ENCODE measurements at regions not wholly inside any gene's neighbourhood (a gene's known extent, or its start where the extent isn't known, plus 50 kb on each side); places are given as distances from the start of the nearest gene placed in this dataset.
A peak's percentile ranks its signal among the peaks of the same experiment; 100 is the strongest.
"Not testable (repeated sequence)": the region's sequence is repeated elsewhere in the genome, so short reads cannot be mapped to it uniquely, and the experiment has no call there.

DNA sequence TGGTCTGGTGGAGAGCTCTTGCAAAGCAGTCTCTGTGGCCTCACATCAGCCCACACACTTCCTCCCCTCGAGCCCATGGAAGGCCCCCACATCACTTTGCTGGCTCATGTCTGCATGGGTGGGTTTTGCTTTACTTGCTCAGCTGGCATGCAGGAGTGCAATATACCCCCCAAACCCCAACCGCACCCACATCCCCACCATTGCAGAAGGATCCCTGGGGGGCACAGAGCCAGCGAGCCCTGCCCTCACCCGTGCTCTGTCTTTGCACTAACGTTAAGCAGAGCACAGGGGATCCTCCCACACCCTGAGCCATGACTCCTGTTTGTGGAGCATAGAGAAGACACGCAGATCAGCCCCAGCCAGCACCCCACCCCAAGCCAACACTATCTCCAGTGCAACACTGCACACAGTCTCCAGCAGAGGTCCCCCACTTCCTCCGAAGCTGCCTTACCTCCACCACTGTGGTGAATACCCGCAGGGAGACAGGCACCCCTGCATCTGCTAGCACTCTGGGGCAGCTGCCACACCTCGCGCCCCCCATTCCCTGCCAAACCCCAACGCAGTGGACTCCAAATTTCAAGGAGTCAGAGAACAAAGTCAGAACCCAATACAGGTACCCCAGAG lies 177.8 kb upstream of the RGPD4 start:
- DNase-seq, result no peak

DNA sequence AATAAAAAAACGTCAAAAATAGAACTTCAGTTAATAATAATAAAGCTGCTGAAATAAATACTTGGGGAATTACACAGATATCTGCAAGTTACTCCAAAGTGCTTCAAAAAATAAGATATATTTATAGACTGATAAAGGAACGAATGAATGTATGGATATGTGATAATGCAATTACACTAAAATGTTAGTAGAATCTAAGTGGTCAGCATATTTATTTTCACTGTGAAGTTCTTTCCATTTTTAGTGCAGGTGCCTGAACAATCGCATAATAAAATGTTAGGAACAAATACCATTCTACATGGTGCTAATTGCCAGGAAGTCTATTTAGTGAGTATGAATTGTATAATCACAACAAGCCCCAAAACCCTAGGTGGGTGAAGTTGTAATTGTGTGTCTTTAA lies 169.6 kb upstream of the RGPD4 start:
- no peak for DNase-seq

DNA sequence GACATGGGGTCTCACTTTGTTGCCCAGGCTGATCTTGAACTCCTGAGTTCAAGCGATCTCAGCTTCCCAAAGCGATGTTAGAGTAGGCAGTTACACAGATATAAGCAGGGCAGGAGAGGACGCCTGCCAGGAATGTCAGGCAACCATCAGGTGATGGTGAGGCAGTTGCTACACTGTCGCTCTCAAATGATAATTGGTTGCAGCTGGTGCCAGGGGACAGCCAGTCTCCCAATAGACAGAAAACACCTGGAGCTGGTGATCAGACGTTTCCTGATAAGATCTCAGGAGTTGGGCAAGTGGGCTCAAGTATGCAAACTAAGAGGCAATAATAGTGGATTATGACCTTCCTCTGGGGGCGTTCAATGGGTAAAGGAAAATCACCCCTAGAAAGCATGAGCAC lies 163.1 kb upstream of the RGPD4 start:
- DNase-seq, result no peak

- peak in 1 of 2 experiments; percentile 7 for DNase-seq
Observed at GRCh38 chr2:107669335-107669734, 157.4 kb upstream of the RGPD4 start.

- no peak for DNase-seq
Observed at GRCh38 chr2:107681936-107682335, 144.8 kb upstream of the RGPD4 start.

GRCh38 chr2:107684421-107684820 lies 142.3 kb upstream of the RGPD4 start:
- DNase-seq, result no peak

GRCh38 chr2:107685421-107685986 lies 141.2 kb upstream of the RGPD4 start:
- no peak for DNase-seq

DNA sequence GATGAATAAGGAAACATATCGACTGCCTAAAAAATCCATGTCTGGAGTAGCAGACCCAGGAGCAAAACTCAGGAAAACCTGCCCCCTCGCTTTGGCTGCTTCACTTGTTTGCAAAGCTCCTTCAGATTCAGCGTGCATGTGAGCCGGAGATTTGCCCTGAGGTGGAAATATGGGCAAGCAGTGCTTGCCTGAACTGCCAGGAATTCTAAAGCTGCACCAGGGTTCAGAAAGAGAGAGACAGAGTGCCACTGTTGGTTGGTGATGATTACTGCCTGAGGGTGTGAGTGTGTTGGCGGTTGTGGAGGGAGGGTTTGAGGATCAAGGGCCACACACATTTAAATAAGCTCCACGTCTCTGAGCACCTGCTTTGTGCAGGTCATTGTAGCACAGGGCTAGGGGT lies 139.6 kb upstream of the RGPD4 start:
- no peak for DNase-seq

- DNase-seq, result no peak
Observed at GRCh38 chr2:107688135-107688534, 138.6 kb upstream of the RGPD4 start.

GRCh38 chr2:107693604-107694003 lies 133.1 kb upstream of the RGPD4 start:
- DNase-seq, result no peak

DNA sequence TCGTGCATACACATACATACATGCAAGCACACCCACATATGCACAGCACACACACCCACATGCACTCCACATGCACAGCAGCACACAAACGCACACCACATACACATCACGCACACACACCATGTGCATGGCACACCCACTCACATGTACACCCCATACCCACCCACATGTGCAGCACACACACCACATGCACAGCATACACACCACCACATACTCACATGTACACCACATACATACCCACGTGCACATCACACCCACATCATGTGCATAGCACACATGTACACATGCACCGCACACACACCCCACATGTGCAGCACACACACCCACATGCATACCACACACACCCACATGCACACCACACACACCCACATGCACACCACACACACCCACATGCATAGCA lies 132.0 kb upstream of the RGPD4 start:
- no peak for DNase-seq

DNA sequence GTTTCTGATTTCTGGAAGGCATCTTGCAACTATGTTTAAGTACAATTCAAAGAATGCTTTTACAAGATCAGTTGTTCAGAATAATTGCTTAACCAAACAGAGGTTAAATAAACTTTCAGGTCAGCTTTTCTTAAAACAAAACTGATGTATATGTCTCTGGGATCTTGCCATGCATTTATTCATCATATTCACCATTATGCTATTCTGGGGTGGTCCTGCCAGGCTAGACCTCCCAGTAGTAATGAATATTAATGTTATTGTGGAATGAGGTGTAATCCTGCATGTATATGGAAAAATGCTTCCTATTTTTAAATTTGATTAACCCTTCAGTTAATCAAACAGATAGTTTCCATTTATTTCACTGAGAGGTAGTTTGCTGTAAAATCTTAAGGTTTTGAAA lies 129.3 kb upstream of the RGPD4 start:
- no peak for DNase-seq

GRCh38 chr2:107698861-107699260 lies 127.8 kb upstream of the RGPD4 start:
- DNase-seq, result no peak

DNA sequence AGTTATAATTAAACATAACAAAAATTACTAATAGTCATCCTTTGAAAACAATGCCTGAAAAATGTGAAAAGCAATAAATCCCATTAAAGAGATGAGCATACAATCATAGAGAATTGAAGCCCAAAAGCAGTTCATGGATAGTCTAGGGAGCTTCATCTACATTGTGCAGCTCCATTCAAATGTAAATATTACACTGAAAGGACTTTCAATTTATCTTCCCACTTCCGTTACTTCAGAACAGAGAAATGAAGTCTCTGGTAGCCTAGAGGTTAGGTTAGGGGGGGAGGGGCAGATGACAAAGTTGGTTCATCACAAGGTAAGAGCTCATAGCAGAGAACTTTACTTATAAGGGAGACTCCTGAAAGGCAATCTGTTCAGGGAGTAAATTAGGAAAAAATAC lies 126.6 kb upstream of the RGPD4 start:
- DNase-seq, result no peak

DNA sequence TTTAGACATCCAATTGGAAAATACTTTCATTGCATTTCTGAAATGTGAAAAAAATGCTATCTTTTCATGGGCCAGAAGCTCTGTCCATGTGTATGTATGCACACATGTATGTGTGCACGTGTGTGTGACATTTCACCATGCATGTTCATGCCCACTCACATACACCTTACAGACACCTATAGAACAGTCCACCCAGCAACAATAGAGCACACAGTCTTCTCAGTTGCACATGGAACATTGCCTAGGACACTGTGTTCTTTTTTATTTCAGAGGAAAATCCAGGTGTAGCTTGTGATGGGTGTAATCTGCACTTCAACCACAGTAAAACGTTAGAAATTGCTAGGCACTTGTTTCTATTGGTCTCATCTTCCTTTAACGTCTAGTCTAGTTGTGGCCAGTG lies 114.8 kb upstream of the RGPD4 start:
- DNase-seq, result no peak

GRCh38 chr2:107712857-107713256 lies 113.8 kb upstream of the RGPD4 start:
- DNase-seq, result no peak

- DNase-seq, result no peak
Observed at GRCh38 chr2:107717661-107718060, 109.0 kb upstream of the RGPD4 start.

- no peak for DNase-seq
Observed at GRCh38 chr2:107719141-107719540, 107.6 kb upstream of the RGPD4 start.

- DNase-seq, result no peak
Observed at GRCh38 chr2:107719836-107720235, 106.9 kb upstream of the RGPD4 start.

DNA sequence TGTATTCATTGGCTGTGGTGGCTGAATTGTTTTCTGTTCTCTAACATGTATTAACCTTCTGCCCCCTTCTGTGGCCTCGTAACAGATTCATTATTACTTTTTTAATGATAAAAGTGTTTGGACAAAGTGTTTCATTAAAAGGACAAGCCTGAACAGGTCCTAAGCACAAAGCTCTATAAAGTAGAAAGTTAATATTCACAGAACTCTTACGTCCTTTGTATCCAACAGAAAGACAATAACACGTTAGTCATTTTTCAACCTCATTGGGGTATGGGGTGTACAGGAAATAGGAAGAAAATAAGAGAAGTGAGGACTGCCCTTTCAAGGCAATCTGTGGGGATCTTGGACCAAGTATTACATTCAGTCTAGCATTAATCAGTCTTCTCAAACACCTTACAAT lies 105.5 kb upstream of the RGPD4 start:
- DNase-seq, result no peak

DNA sequence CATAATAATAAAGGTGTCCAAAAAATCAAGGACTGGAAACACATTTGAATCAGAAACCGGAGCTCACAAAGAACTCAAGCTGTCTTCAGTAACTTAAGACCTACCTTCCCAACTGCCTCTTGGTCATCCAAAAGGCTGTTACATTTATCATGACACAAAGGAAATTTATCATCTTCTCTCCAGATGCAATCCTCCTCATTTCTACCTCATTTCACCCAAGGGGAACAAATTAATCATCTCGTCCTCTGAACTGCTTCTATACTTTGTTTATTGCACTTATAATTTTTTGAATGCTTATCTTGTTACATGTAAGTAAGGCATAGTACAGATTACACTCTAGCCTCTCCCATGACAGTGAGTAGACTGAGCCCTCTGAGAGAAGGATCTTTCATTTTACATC lies 105.1 kb upstream of the RGPD4 start:
- DNase-seq, result no peak

GRCh38 chr2:107725824-107726223 lies 100.9 kb upstream of the RGPD4 start:
- not testable (repeated sequence) for DNase-seq

DNA sequence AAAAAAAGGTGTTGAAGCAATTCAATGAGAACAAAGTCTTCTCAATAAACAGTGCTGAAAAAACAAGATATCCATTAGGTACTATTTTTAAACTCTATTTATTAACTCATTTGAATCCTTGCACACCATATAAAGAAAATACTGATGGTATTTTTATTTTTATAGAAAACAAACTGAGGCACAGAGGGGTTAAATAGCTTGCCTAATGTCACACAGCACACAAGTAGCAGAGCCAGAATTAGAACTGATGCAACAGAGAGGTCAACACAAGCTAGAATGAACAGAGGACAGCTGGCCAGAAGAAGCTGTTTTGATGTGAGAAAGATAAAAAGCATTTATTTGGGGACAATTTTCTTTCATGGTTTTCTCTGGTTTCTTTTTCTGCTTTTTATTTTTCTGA lies 99.4 kb upstream of the RGPD4 start:
- DNase-seq, result no peak

- peak in 1 of 2 experiments; percentile 60 for DNase-seq
Observed at GRCh38 chr2:107728586-107728985, 98.1 kb upstream of the RGPD4 start.

DNA sequence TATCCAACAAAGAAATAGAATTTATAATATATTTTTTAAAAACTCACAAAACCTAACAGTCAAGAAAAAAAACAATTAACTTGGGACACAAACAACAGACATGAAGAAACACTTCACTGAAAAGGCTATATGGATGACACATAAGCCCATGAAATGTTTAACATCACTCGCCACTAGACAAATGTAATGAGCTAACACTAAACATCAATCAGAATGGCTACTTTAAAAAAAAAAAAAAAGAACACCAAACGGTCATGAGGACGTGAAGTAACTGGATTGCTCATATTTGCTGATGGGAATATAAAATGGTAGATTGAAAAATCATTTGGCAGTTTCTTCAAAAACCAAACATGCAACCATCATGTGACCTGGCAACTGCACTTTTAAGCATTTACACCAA lies 97.3 kb upstream of the RGPD4 start:
- DNase-seq, result no peak
